ENCODE measurements at regions not wholly inside any gene's neighbourhood (a gene's known extent, or its start where the extent isn't known, plus 50 kb on each side); places are given as distances from the start of the nearest gene placed in this dataset.

DNA sequence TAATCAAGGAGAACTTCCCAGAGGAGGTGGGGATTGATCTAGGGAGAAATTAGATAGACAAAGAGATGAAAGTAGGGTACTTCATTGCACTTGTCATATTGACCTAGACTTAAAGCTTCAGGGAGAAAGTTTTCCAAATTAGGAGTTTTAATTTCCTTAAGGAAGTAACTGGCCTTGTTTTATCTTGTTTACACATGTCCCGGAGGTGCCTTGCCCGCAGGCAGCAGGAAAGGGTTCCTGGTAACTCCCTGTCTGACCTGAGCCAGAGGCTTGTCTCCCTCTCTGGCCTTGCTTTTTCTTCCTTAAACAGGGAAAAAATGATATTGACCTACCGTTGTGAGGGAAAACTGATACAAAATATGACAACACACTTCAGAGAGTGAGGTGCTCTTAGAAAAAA is 181.6 kb downstream of the EVX1 start:
- no peak for TF ChIP-seq CTCF (IDR thresholded peaks at IDR 0.05; ENCODE audit: insufficient read depth, low read length, poor library complexity, severe bottlenecking)
- Histone ChIP-seq H3K27me3 (ENCODE audit: control insufficient read depth, insufficient read depth, low read length) (no peaks in the 10 kb centered on the region), H3K36me3 (ENCODE audit: control insufficient read depth, insufficient read depth, low read length) (no peaks in the 10 kb centered on the region), H3K4me3 (ENCODE audit: low read depth, low read length) (no peak overlapping the region)
- DNase-seq (ENCODE audit: low read depth): no peak

- H3K4me3 ChIP-seq (ENCODE audit: low read depth, low read length): no peak overlapping the region
- no peak for DNase-seq (ENCODE audit: low read depth)
- no peaks in the 10 kb centered on the region for H3K36me3 ChIP-seq (ENCODE audit: control insufficient read depth, insufficient read depth, low read length)
- no peaks in the 10 kb centered on the region for H3K27me3 ChIP-seq (ENCODE audit: control insufficient read depth, insufficient read depth, low read length)
- TF ChIP-seq CTCF (IDR thresholded peaks at IDR 0.05; ENCODE audit: insufficient read depth, low read length, poor library complexity, severe bottlenecking): no peak
These were observed 182.1 kb downstream of the EVX1 start for GRCh38 chr7:27424749-27425148.

DNA sequence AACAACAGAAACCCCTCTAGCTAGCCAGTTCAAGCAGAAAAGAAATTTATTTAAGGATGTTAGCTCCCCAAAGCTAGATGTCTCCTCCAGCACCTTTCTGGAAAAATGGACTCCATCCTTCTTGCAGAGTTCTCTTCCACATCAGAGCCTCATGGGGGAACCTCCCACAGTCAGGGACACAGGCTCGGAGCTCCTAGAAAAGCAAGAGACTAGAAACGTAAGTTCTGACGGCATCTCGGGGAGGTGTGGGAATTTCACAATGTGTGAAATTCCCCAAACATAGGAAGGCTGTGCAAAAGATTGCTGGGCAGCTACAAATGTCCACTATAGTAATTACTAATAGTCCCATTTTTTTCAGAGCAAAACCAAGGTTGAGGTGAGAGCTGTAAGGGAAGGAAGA is 184.8 kb downstream of the EVX1 start:
- DNase-seq (ENCODE audit: low read depth): no peak
- Histone ChIP-seq H3K27me3 (ENCODE audit: control insufficient read depth, insufficient read depth, low read length) (no peaks in the 10 kb centered on the region), H3K4me3 (ENCODE audit: low read depth, low read length) (no peak overlapping the region), H3K36me3 (ENCODE audit: control insufficient read depth, insufficient read depth, low read length) (no peaks in the 10 kb centered on the region)
- TF ChIP-seq CTCF (IDR thresholded peaks at IDR 0.05; ENCODE audit: insufficient read depth, low read length, poor library complexity, severe bottlenecking): no peak

- H3K36me3 ChIP-seq (ENCODE audit: control insufficient read depth, insufficient read depth, low read length): no peaks in the 10 kb centered on the region
- no peak for DNase-seq (ENCODE audit: low read depth)
- H3K4me3 ChIP-seq (ENCODE audit: low read depth, low read length): no peak overlapping the region
- TF ChIP-seq CTCF (IDR thresholded peaks at IDR 0.05; ENCODE audit: insufficient read depth, low read length, poor library complexity, severe bottlenecking): no peak
- H3K27me3 ChIP-seq (ENCODE audit: control insufficient read depth, insufficient read depth, low read length): no peaks in the 10 kb centered on the region
These were observed 187.5 kb downstream of the EVX1 start for GRCh38 chr7:27430105-27430504.

DNA sequence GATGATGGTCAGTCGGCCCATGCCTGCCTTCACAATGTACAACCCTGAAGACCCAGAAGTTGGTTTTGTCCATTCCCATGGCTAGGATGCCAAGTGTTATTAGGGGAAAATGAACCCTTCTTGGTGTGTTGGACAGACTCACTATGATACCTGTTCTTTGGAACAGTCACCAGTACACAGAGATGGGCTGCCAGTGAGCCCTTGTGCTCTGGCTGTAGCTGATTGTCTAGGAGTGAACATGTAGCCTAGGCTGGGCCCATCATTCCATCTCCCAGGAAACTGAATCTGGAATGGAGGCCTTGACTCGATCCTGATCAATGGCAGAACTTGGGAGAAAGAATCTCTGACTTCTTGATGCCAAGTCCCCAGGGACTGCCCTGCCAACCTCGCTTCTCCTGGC is 188.9 kb downstream of the EVX1 start:
- TF ChIP-seq CTCF (IDR thresholded peaks at IDR 0.05; ENCODE audit: insufficient read depth, low read length, poor library complexity, severe bottlenecking): no peak
- H3K4me3 ChIP-seq (ENCODE audit: low read depth, low read length): no peak overlapping the region

GRCh38 chr7:27433581-27433980 is 191.0 kb downstream of the EVX1 start:
- TF ChIP-seq CTCF (IDR thresholded peaks at IDR 0.05; ENCODE audit: insufficient read depth, low read length, poor library complexity, severe bottlenecking): no peak
- Histone ChIP-seq H3K36me3 (ENCODE audit: control insufficient read depth, insufficient read depth, low read length) (no peaks in the 10 kb centered on the region), H3K27me3 (ENCODE audit: control insufficient read depth, insufficient read depth, low read length) (no peaks in the 10 kb centered on the region), H3K4me3 (ENCODE audit: low read depth, low read length) (no peak overlapping the region)
- DNase-seq (ENCODE audit: low read depth): no peak

More for the DNA sequence above, 188.9 kb downstream of the EVX1 start:
- Histone ChIP-seq H3K27me3 (ENCODE audit: control insufficient read depth, insufficient read depth, low read length) (no peaks in the 10 kb centered on the region), H3K36me3 (ENCODE audit: control insufficient read depth, insufficient read depth, low read length) (no peaks in the 10 kb centered on the region)
- DNase-seq (ENCODE audit: low read depth): no peak
